ENCODE measurements at regions not wholly inside any gene's neighbourhood (a gene's known extent, or its start where the extent isn't known, plus 50 kb on each side); places are given as distances from the start of the nearest gene placed in this dataset.
"Not testable (repeated sequence)": the region's sequence is repeated elsewhere in the genome, so short reads cannot be mapped to it uniquely, and the experiment has no call there.

DNA sequence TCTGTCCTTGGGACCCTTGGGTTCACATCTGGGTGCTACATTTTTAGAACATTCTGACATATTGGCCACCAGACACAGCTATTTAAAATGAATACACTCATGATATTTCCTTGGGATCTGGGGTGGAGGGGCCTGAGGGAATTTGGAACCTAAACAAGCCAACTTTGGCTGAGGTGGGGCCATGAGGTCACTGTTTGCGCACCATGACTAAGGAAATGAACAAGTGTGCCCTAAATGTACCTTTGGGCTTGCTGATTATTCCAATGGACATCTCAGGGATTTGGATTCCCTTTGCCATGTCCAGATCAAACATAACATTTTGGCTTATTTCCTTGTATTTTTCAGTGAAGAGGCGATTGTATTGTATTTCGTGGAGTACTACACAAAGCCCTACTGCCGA lies 80.5 kb upstream of the SEC11C start:
- DNase-seq, result no peak

DNA sequence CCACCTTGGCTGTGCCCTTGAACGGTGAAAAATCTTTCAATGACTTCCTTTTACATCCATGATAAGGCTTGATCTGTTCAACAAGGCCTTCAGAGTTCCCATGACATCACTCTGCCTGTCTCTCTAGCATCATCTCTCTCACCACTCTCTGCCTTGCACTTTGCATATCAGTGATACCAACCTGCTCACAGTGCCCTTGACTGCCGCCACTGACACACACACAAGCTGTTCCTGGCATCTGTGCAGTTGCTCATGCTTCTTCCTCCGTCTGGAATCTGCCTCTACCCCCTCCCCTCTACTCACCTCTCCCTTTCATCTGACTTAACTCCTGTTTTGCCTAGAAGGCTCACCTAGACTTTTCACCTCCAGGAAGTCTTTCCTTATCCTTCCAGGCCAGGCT lies 79.1 kb upstream of the SEC11C start:
- no peak for DNase-seq

DNA sequence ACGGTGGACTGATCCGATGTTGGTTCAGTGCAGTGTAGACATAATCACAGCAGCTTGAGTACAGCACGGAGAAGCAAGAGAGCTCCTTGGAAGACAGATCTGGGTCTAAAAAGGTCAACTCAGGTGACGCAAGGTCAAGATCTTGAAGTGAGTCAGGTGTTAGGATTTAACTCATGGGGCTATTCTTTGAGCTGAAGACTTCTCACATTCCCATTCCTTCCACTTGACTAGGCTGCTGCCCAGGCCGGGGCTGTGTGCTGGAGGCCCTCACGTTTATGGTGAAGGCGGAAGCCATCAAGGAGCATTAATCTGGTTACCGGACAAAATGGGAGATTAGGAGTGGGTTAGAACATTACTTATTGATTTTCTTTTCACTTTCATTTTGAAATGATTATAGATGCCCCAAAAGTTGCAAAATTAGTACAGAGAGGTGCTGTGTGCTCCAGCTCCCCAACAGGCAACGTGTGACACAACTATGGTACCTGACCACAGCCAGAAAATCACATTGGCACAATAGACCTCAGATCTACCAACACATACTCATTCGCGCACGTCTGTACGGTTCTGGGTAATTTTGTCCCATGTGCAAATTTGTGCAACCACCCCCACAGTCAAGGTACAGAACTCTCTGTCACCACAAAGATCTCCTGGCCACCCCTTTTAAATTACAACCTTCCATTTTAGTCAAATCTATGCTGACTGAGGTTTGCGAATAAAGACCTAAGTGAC lies 77.6 kb upstream of the SEC11C start:
- no peak for DNase-seq

DNA sequence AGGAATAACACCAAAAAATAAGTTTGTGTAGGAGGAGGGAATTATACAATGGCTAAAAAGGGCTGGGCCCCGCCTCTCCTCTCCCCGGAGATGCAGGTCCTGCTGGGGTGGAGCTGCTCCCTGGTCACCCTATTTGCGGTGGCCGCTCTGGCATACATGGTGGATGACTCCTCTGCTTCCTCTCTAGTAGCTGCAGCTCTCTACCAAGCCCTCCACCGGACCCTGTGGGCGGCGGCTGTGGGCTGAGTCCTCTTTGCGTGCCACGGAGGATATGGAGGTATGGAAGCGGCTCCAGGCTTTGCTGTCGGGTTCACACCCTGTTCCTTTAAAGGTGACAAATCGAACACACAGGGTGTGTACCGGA lies 77.1 kb upstream of the SEC11C start:
- DNase-seq, result no peak

DNA sequence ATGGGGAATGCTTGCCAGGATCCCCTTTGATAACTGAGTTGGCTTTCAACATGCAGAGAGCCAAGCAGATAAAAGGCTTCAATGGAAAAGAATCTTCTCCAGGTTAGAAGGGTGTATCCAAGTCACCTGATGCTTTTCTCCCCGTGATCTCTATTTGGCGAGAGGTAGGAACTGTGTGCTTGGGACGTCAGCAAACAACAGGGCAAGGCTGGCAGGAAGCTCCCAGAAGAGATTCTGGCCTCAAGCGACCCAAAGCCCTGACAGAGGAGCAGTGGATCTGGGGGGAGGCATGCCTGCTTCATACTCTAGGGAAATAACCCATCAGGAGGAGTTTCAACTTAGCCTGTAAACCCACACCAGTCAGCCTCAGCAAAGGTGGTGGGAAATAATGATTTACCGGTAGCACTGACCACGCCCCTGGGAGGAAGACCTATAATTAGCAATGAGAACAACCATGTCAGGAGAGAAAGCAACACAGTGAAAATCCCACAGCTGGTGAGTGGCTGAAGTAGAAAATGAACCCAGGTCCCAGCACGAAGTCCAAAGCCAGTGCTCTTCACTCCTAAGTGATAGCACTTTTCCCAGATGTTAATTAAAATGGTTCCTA lies 76.3 kb upstream of the SEC11C start:
- no peak for DNase-seq

DNA sequence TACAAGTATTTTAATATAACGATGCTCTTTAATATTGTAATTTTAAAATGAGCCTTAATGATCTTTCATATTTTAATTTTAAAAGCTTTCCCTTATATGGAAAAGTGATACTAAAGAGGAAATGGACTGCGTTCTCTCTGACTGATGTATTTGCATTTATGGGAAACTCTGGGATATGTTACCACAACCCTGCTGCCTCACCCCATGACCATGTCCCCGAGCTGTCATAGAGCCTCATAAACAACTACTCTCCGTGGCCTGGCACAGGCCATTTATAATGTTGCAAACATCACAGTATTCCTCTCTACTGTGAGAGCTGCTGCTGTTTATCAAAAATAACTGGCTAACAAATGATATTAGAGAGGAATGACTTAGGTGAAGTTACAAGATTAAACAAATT lies 75.8 kb upstream of the SEC11C start:
- DNase-seq, result no peak

DNA sequence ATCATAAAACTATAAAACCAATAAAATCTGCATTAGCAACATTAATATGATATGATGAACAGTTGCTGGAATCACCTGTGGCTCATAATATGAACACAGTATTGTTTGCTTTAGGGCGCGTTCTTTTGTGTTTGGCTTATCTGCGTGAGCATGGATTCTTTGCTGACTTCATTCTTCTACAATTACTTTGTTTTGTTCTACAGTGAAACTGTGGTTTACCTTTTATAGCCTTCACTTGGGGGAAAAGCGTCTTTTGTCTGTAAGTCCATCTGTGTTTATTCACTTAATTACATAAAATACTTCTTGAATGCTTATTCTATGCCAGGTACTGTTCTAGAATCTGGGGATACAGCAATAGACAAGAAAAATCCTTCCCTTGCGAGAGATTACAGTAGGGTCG lies 74.0 kb upstream of the SEC11C start:
- DNase-seq, result no peak

DNA sequence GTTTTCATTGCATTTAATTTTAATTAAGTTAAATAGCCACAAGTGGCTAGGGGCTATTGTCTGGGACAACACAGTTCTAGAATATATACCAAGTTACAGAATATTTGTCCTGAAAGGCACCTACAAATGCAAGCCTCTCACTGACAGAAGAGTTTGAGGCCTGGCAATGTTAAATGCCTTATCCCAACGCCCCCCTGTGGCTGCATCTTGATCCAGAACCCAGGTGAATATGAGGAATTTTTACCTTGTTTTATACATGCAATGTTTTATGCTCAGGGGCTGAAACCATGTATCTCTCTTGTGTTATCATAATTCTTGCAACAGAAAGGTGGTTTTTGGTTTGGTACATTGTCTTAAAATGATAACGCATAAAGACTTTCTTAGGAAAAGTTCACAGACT lies 71.8 kb upstream of the SEC11C start:
- peak; percentile 23 for DNase-seq

DNA sequence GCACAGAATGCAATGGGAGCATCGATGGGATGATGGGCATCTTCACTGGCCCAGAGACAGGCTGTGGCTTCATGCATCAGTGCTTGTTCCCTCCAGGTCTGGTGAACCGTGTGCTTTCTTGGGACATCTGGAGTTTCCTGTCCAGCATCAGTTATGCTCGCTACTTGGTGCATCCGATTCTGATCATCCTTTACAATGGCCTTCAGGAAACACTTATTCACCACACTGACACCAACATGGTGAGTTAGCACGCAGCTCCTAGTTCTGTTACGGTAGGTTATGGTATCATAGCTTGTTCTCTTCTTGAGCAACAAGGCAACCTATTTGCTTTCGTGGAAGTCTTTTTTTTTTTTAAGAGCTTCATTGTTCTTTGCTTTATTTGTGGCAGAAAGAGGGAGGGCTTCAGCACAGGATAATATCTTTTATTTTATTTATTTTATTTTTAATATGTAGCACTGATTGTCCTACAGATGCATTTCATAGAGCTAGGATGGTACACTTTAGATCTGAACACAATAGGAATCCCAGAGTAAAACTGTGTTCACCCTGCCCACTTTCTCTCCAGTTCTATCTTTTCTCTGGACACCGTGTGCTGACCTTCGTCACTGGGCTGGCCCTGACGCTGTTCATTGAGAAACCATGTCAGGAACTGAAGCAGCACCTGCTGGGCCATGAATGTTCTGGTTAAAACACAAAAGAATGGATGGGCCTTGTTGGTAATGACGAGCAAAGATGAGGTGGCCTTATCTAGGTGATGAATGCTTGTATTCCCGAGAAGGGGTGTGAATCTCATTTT lies 71.2 kb upstream of the SEC11C start:
- DNase-seq, result no peak

DNA sequence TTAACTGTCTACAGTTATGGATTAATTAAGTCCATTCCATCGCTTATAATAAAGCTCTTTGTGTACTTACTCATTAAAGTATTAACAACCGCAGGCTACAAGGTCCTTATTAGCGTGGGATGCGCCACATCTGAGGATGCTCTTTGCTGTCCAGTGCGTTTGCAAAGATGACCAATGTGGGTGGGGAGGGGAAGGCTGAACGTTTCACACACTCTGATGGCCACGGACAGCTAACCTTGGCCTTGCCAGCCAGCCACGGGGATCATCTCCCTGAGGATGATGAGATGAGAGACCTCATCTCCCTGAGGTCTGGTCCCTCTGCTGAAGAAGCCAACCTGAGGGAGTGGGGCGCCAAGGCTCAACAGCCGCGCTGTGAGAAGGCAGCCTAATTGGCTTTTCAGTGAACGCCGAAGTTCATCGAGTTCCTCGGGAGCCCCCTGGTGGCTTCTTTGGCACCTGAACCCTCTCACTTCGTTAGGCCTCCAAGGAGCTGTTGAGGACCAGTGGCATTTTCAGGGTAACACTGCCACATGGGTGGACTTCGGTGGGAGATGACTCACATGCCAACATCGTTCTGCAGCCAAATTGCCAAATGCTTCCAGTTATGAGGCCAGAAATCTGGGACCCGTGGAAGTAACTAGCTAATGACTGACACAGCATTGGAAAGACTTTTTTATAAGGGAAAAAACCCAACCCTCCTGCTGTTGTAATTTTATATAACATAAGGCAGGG lies 69.3 kb upstream of the SEC11C start:
- DNase-seq, result peak; percentile 29

DNA sequence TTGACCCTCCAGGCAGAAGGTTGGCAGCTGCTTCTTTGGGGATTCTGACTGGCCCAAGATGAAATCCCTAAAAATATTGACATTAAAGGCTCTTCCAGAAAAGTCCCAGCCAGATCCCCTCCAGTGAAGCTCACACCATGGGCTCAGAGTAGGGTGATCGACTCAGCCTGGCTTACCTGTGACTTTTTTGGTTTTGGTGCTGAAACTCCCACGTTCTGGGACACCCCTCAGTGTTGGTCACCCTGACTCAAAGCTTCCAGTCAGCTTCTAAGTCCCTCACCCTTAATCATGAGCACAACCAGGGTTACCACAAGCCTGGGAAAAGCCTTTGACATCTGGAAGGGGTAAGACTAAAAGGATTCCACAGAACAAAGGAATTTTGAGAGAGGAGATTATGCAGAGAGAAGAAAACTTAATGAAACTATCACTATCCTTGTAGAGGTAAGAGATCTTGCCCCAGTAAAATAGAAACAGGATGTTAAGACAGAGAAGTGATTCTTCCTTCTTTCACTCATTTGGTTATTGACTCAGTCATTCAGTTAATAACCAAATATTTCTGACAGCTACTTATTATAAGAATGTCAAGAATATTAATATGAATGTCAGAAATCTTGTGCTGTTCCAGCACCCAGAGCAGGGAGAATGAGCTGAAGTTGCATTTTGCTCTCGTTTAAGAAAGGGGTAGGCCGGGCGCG lies 66.8 kb upstream of the SEC11C start:
- DNase-seq, result no peak

DNA sequence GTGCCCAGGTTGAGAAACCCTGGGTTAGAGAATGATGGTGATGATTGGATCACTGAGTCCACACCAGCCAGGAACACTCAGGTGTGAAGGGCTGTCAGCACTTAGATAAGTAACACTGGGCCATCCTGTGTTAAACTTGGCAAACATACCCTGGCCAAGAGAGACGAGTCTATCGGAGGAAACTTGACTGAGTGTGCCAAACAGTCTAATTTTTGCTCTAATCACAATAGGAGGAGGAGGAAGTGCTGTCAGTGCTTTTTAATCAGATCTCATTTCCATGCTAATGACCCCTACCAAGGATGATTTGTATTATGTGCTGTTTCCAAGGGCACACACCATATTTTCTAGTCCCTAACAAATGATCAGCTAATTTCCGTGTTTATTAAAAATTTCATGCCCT lies 63.8 kb upstream of the SEC11C start:
- no peak for DNase-seq

DNA sequence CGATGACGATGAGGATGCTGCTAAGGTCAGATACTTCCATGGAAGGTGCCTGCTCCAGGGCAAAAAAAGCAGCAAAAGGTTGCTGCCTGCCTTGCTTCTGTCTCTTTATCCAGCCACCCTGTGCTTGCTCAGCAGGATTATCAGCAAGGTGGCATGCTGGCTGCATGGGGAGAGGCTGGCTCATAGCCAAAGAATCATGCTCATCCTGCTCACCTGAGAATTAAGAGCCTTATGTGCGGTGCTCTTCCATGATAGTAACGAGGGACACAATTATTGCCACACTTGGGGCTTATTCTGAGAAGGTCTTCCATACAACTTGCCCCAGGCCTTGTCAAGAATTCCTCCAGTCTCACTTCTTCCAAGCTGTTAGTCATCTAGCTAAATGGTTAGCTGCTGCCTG lies 60.4 kb upstream of the SEC11C start:
- no peak for DNase-seq

DNA sequence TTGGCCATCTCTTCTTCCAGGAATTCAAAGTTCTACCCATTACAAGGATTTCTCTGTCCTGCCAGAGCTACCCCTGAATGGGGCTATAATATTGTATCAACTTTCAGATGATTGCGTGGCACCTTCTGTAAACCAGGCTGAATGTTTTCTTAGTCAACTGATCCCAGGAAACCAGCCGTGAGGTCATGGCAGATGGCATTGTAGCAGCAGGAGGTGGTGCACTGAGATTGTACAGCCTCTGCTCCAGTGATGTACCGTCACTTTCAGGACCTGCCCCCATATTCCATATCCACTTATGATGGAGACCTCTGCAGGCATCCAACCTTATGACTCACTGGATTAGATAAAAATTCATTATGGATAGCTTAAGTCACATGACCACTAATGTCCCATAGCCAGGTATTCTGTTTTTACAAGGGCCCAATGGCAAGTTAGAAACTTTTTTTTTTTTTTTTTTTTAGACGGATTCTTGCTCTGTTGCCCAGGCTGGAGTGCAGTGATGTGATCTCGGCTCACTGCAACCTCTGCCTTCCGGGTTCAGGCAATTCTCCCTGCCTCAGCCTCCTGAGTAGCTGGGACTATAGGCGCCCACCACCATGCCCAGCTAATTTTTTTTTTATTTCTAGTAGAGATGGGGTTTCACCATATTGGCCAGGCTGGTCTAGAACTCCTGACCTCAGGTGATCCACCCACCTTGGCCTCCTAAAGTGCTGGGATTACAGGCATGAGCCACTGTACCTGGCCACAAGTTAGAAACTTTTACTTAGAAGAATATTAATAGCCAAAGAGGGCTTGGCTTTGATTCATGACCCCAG lies 59.8 kb upstream of the SEC11C start:
- not testable (repeated sequence) for DNase-seq

DNA sequence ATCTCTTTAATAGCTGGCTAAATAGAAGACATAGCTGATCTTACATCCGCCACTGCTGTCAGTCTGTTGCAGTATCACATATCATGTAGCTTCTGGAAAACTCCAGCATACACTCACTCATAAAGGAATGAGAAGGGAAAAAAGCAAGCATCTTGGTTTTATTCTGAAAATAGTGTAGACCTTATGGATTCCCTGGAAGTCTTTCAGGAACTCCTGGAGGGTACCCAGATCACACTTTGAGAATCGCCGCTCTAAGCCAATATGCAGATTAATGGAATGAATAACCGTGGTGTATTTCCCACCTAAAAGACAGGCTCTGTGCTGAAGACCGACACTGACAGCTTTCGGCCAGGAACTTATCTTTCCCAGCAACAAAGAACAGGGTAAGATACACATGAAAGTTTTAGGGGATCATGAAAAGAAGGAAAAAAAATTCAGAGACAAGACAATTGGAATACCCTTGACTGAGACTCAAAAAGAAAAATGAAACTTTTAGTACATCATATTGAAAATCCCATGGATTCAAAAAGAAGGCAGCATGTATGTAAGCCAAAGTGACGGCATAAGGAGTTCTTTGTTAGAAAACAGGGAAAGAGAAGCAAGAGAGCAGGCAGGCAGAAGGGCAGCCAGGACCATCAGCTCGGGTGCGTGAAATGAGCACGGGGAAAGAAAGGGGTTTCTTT lies 56.4 kb upstream of the SEC11C start:
- no peak for DNase-seq

DNA sequence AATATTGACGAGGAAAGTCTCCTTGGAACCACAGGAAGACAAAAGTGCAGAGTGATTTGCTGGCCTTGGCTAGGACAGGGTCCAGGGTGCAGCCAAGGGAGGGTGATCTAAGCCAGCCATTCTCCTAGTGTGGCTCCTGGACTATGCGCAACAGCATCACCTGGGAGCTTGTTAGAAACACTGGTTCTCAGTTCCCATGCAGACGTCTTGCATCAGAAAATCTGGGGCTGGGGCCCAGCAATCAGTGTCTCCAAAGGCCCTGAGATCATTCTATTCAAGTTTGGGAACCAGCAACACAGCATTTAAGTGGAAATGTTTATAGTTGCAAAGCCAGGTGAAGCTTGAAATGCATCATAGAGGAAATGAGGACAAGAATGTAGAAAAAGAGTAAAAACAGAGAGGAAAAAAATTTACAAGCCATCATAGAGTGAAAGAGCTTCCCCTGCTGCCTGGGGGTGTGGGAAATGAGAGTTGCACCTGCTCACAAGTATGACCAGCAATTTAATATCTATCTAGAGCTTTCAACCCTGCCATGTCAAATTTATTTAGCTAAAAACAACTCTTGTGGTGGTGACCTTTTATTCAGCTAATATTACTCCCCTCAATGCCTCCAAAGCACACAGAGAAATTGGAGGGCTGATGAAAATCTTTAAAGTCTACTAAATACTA lies 54.4 kb upstream of the SEC11C start:
- DNase-seq, result no peak

DNA sequence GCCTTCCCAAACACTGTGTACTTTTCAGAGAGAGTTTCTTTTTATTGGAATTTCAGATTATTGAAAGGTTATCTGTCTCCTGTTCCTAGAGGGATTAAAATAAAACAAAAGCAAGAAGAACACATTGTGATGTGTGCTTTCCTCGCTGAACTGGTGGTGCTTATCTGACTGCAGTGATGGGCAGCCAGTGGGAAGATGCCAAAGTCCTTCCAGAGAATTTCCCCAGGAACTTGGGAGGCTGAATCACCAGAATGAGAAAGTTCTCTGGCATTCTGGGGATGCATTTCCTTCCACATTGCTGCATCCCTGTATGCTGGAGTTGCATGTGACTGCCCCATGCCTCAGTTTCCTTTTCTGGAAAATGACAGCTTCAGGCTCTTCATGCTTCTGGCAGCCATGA lies 53.9 kb upstream of the SEC11C start:
- DNase-seq, result no peak

DNA sequence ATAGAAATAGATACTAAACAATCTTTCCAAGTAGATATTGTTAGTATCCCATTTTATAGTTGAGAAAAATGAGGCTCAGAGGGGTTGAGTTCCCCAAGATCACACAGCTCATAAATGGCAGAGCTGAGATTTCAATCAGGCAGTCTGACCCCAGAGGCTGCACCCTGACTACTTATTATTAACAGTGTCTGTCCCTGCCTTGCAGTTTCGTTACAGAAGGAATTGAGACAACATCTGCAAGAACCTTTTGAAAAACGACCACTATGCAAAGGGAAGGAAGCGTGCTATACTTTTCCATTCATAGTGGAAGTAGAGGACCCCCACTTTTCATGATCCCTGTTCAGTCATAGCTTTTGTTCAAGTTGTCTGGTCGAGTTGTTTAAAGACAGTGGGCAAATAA lies 53.2 kb upstream of the SEC11C start:
- no peak for DNase-seq

DNA sequence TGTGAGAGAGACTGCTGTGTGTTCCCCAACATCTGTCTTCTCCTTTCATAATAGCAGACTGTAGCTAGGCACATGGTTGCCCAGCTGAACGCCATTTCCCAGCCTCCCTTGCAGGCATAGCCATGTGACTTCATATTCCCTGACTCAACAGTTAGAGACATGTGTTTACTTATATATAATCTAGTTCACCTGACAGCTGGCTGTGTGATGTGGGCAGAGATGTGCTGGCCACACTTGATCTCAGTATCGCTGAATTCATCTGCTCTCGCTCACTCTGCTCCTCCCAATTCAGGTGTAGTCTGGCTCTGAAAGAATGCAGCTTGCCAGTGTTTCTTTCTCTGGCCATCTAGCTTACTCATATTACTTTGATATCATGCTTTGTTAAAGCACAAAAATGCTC lies 52.3 kb upstream of the SEC11C start:
- no peak for DNase-seq

Data from NCI-H526 treated with DMSO at 0.1 percent for 48 hours (cell line).